Activated T-cell treated with anti-CD3 and anti-CD28 coated beads for 24 hours (primary cell): ENCODE measurements at regions not wholly inside any gene's neighbourhood (a gene's known extent, or its start where the extent isn't known, plus 50 kb on each side); places are given as distances from the start of the nearest gene placed in this dataset.
A peak's percentile ranks its signal among the peaks of the same experiment; 100 is the strongest.
"Not testable (repeated sequence)": the region's sequence is repeated elsewhere in the genome, so short reads cannot be mapped to it uniquely, and the experiment has no call there.

Source experiments
- DNase-seq: peaks from one replicate; pipeline ENCODE4 v3.0.0-alpha.2; 2020; ENCODE audit warnings: low read depth

GRCh38 chr7:156006876-156007275 is 194.6 kb upstream of the SHH start:
- not testable (repeated sequence) for DNase-seq

- DNase-seq = no peak
Measured at GRCh38 chr7:156006024-156006423, 193.8 kb upstream of the SHH start.

- no peak for DNase-seq
Measured at GRCh38 chr7:156005202-156005691, 193.0 kb upstream of the SHH start.

- DNase-seq = no peak
Measured at GRCh38 chr7:156004265-156005201, 192.3 kb upstream of the SHH start.

GRCh38 chr7:156003220-156004162 is 191.2 kb upstream of the SHH start:
- no peak for DNase-seq

- no peak for DNase-seq
Measured at GRCh38 chr7:156002362-156003066, 190.3 kb upstream of the SHH start.

- no peak for DNase-seq
Measured at GRCh38 chr7:156001496-156002260, 189.4 kb upstream of the SHH start.

- no peak for DNase-seq
Measured at GRCh38 chr7:156000601-156001396, 188.5 kb upstream of the SHH start.

- no peak for DNase-seq
Measured at GRCh38 chr7:155999631-156000489, 187.6 kb upstream of the SHH start.

- DNase-seq = no peak
Measured at GRCh38 chr7:155998766-155999630, 186.7 kb upstream of the SHH start.

GRCh38 chr7:155998328-155998691 is 186.0 kb upstream of the SHH start:
- peak; percentile 18 for DNase-seq

GRCh38 chr7:155997431-155998327 is 185.4 kb upstream of the SHH start:
- DNase-seq = no peak

- DNase-seq = no peak
Measured at GRCh38 chr7:155996718-155997280, 184.5 kb upstream of the SHH start.

- no peak for DNase-seq
Measured at GRCh38 chr7:155995183-155995612, 182.9 kb upstream of the SHH start.

GRCh38 chr7:155994279-155994811 is 182.1 kb upstream of the SHH start:
- no peak for DNase-seq

- no peak for DNase-seq
Measured at GRCh38 chr7:155993420-155994278, 181.4 kb upstream of the SHH start.
